GM12873 (cell line): ENCODE measurements at regions not wholly inside any gene's neighbourhood (a gene's known extent, or its start where the extent isn't known, plus 50 kb on each side); places are given as distances from the start of the nearest gene placed in this dataset.
A peak's percentile ranks its signal among the peaks of the same experiment; 100 is the strongest.

Experiments
- CTCF ChIP-seq: IDR thresholded peaks from 2 replicates; pipeline ENCODE4 v1.5.1; 2012; ENCODE audit warnings: low read depth, mild to moderate bottlenecking, moderate library complexity, low read length, control low read depth; ENCODE audit not compliant: insufficient read depth; ENCODE audit errors: missing control alignments

GRCh38 chrX:87236830-87237440 lies 280.7 kb upstream of the KLHL4 start:
- TF ChIP-seq CTCF = no peak

GRCh38 chrX:87265518-87265917 lies 252.1 kb upstream of the KLHL4 start:
- TF ChIP-seq CTCF = no peak

DNA sequence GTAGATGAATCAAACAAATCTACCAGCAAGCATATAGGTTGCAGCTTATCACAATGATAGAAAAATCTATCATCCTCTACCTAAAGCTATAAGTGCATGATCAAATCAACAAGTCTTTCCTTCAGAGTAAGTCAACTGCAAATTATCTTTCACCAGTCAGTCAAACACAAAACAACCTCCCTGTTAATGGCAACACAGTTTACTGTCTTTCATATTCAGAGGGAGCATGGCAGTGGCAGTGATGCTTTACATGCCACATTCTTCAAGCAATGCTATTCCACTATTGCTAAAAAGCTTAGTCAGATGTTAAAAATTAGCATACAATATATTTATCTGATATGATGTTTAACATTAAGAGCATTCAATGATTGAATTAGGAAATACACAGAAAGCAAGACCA lies 245.1 kb upstream of the KLHL4 start:
- no peak for TF ChIP-seq CTCF

DNA sequence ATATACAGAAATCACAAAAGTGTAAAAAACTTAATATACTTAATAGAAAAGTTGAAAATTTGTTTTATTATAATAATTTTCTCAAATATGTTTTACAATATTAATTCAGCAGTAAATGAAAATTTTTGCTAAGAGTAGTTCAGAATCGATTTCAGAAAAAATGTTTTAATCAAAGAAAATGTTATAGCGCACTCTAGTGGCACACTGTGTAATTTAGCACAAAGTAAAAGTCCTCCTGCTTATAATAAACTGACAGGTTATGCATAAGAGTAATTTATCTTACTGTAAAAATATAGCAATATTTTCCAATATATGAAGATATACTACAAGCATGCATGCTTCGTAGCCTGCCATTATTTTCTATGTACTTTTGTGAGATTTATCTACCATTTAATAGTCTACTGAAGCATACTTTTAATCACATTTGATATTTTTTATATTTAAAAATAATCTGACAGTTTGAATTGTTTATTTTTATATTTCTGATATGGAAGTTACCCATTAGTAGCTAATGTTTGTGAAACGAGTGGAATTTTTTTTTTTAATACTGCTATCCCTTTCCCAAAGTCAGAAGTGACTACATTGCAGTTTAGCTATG lies 217.9 kb upstream of the KLHL4 start:
- TF ChIP-seq CTCF = peak; percentile 47

DNA sequence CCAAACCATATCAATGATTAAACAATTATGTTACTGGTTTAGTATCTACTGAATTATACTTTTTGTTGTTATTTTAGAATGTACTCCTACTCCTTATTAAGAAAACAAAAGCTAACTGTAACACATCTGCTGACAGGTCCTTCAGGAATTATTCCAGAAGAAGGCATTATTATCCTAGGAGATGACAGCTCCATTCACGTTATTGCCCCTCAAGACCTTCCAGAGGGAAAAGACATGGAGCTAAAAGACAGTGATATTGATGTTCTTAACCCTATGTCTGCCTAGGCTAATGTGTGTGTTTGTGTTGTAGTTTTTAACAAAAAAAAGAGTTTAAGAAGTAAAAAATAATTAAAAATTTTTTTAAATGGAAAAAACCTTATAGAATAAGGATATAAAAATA lies 206.8 kb upstream of the KLHL4 start:
- no peak for TF ChIP-seq CTCF

- no peak for TF ChIP-seq CTCF
These were observed 190.3 kb upstream of the KLHL4 start for GRCh38 chrX:87327267-87327666.

DNA sequence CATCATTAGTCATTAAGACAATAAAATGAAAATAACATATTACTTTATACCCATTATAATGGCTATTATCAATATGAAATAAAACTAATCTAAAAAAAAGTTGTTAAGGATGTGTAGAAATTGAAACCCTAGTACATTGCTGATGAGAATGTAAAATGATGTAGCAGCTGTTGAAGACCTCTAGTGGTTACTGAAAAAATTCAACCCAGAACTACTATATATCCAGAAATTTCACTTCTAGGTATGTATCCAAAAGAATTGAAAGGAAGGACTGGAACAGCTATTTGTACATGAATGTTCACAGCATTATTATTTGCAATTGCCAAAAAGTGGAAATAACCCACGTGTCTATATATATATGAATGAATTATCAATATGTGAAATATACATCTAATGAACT lies 180.3 kb upstream of the KLHL4 start:
- no peak for TF ChIP-seq CTCF

GRCh38 chrX:87338510-87338909 lies 179.1 kb upstream of the KLHL4 start:
- peak; percentile 11 for TF ChIP-seq CTCF
